NCI-H1092 treated with DMSO at 0.1 percent for 48 hours (cell line): ENCODE measurements at regions not wholly inside any gene's neighbourhood (a gene's known extent, or its start where the extent isn't known, plus 50 kb on each side); places are given as distances from the start of the nearest gene placed in this dataset.

ENCODE experiments used
- DNase-seq: peaks from one replicate; lab custom pipeline; 2025; lab: John Stamatoyannopoulos, UW

DNA sequence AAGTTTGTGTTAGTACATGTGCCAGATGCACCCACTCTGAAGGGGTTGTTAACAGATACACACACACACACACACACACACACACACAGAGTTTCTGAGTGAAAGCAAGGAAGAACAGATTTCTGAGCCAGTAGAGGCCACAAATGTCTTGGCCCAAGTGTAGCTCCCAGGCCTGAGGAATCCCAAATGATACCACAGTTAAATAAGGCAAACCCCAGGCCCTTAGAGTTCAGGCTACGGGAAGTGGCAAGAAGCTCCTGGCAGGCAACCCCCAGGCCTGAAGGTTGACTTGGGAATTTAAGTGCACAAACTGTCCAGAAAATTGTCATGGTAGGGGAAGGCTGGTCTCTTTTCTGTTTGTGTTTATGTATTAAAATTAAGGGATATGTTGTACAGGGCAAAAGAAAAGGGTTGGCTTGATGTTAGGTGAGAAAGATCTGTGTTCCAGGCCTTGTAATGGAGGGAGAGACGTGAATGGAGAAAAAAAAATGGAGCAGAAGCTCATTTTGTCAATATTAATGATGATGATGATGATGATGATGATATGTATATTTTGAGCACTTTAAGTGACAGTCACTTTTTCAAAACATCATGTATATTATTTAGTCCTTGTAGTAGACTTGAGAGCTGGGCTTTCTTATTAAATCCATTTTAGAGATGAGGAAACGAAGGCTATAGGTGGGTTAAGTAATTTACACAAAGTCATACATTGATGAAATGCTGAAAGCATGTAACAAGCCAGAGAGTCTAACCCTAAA, 317.0 kb upstream of the JAG1 start:
- no peak for DNase-seq

- no peak for DNase-seq
Observed at GRCh38 chr20:10992731-10993130, 318.9 kb upstream of the JAG1 start.

- no peak for DNase-seq
Observed at GRCh38 chr20:10994991-10995700, 321.3 kb upstream of the JAG1 start.

DNA sequence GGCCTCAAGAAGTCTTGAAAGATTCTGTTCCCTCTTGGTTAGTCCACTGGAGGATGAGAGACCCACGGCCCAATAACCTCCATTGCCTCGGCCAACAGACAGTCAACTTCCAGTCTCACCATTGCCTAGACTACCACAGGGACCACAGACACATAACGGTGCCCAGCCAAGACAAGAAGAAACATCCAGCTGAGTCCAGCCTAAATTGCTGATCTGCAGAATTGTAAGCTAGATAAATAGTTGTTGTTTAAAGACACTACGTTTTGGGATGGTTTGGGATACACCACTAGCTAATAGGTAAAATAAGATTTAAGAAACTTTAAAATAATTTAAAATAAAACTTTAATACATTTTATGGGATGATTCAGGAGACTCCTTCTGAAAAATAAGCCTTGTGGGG, 324.7 kb upstream of the JAG1 start:
- no peak for DNase-seq

GRCh38 chr20:11000416-11000815, 326.6 kb upstream of the JAG1 start:
- DNase-seq: no peak

- no peak for DNase-seq
Observed at GRCh38 chr20:11001302-11001701, 327.5 kb upstream of the JAG1 start.

DNA sequence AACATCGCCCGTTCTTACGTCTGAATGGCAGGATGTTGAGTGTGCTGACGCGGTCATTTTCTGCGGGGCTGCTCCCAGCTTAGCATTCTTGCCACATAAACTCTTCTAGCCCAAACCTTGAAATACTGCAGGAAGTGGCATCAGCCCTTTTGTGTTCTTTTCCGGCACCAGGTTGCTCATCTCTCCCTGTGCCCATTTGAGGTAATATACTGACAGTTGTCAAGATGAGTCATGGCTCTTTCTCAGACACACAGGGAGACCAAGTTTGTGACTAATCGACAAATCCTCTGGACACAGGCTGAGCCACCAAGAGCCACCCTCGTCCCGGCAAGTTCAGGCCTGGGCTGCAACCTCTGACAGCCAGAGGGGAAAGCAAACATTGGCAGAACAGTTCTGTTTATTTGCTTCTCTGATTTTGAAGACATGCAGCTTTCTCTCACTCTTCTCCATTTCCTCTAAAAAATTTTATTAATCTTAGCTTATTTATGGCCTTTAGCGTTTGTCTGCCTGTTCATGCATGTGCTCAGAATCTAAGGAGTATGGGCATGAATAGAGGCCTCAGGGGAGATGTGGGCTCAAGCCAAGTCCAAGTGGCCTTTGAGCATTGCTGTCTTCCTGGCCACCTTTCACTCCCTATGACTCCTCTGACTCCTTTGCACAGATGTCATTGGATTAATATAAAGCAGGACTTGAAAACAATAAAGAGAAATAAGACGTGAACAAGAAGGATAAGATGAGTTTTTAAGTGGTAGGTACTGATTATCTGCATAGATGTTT, 328.2 kb upstream of the JAG1 start:
- no peak for DNase-seq

DNA sequence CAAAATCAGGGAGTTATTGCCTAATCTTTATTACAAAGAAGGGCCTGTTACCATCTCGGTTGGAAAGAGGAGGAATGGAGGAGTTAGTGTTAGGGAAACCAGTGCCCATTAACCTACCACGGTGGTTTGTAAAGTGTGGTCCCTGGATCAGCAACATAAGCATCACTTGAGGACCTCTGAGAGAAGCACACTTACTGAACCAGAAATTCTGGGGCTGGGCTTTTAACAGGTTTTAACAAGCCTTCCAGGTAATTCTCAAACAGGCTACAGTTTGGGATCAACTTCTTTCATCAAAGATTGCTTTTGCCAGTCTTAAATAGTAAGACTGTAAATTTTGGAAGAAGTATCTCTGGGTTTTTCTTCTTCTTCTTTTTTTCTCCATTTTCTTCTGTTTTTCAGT, 329.5 kb upstream of the JAG1 start:
- DNase-seq: no peak

- DNase-seq: no peak
Observed at GRCh38 chr20:11008444-11009033, 334.7 kb upstream of the JAG1 start.

GRCh38 chr20:11011653-11012052, 337.9 kb upstream of the JAG1 start:
- no peak for DNase-seq

- no peak for DNase-seq
Observed at GRCh38 chr20:11012975-11013374, 339.2 kb upstream of the JAG1 start.

- DNase-seq: no peak
Observed at GRCh38 chr20:11013801-11014200, 340.0 kb upstream of the JAG1 start.

- no peak for DNase-seq
Observed at GRCh38 chr20:11015440-11015839, 341.6 kb upstream of the JAG1 start.

GRCh38 chr20:11017446-11017845, 343.6 kb upstream of the JAG1 start:
- no peak for DNase-seq

DNA sequence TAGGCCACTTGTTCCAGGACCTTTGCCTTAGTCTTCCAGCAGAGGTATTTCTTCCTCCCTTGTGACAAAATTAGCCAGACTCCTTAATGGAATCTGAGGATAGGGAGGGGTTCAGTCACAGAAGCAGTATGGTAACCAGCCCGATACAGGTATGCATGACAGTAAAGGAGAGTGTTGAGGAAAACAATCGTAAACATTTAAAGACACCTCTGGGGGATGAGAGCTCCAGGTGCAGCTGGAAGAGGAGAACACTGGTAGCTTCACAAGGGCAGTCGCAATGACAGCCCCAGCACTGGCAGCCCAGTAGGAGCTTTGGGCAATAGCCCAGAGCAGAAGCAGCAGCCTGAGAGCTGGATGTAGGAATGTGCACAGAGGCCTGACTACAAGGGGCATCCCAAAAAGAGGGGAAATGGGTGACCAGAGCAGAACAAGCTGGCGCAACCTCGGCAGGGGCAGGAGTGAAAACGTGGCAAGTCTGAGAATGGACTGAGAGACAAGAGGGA, 344.9 kb upstream of the JAG1 start:
- DNase-seq: no peak

DNA sequence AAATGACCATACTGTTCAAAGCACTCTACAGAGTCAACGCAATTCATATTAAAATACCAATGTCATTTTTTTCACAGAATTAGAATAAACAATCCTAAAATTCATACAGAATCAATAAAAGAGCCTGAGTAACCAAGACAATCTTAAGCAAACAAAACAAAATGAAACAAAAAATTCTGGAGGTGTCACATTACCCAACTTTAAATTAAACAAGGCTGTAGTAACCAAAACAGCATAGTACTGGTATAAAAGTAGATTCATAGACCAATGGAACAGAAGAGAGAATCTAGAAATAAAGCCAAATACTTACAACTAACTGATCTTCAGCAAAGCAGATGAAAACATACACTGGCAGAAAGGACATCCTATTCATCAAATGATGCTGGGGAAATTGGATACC, 346.9 kb upstream of the JAG1 start:
- no peak for DNase-seq

GRCh38 chr20:11027224-11027623, 353.4 kb upstream of the JAG1 start:
- DNase-seq: no peak

DNA sequence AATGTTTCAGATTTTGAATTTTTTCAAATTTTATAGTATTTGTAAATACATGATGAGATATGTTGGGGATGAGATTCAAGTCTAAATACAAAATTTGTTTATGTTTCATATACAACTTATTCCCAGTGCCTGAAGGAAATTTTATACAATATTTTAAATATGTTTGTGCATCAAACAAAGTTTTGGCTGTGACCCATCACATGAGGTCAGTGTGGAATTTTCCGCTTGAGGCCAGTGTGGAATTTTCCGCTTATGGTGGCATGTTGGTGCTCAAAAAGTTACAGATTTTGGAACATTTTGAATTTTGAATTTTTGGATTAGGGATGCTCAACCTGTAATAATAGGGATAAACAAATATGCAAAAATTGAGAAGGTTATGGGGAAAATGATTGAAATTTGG, 356.6 kb upstream of the JAG1 start:
- no peak for DNase-seq

DNA sequence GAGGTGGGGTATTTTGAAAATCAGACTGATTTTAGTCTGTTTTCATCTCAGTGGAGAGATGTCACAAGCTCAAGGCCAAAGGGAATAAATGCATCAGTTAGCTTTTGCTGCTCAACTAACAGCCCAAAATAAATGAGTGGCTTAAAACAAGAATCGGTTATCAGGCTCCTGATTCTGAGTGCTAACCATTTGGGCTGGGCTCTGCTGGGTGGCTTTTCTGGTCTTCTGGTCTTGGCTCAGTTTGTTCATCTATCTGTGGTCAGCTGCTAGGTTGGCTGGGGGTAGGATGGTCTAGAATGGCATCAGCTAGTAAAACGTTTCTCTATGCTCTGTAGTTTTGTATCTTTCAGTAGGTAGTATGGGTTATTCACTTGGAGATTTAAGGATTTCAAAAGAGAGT, 357.5 kb upstream of the JAG1 start:
- no peak for DNase-seq

GRCh38 chr20:11032611-11033010, 358.8 kb upstream of the JAG1 start:
- DNase-seq: no peak

- DNase-seq: no peak
Observed at GRCh38 chr20:11034025-11034424, 360.2 kb upstream of the JAG1 start.

- no peak for DNase-seq
Observed at GRCh38 chr20:11035211-11035610, 361.4 kb upstream of the JAG1 start.
